VCaP (cell line): ENCODE measurements at regions not wholly inside any gene's neighbourhood (a gene's known extent, or its start where the extent isn't known, plus 50 kb on each side); places are given as distances from the start of the nearest gene placed in this dataset.

Experiments
- H3K27ac ChIP-seq: fragments of 450-650 bp; 2 replicates; pipeline ENCODE4 v1.5.1; 2017
- CTCF ChIP-seq: fragments of 450-650 bp; conservative IDR thresholded peaks from 2 replicates; pipeline ENCODE4 v1.5.1; 2017; ENCODE audit warnings: mild to moderate bottlenecking, moderate library complexity

GRCh38 chr3:89049119-89049518 is 58.3 kb upstream of the EPHA3 start:
- H3K27ac ChIP-seq, result no peak overlapping the region
- peak; percentile 18; the same call in 1 of the 2 replicates for TF ChIP-seq CTCF

- H3K27ac ChIP-seq, result no peak overlapping the region
- no peak for TF ChIP-seq CTCF
These were observed 55.0 kb upstream of the EPHA3 start for GRCh38 chr3:89052386-89052785.

GRCh38 chr3:89057398-89057797 is 50.0 kb upstream of the EPHA3 start:
- no peak for TF ChIP-seq CTCF
- H3K27ac ChIP-seq, result no peak overlapping the region
